Neural cell (in vitro differentiated cells): ENCODE measurements at regions not wholly inside any gene's neighbourhood (a gene's known extent, or its start where the extent isn't known, plus 50 kb on each side); places are given as distances from the start of the nearest gene placed in this dataset.

Experiments used
- H2AFZ ChIP-seq: fragments of 200-600, 300-800 bp; sonication (generic), shearing (Covaris generic); 2 replicates; pipeline ENCODE4 v1.6.0; 2014; ENCODE audit warnings: low read depth, mild to moderate bottlenecking, antibody characterized with exemption, low read length, moderate library complexity
- H3F3A ChIP-seq: fragments of 200-600 bp; shearing (Covaris generic); 2 replicates; pipeline ENCODE4 v1.6.1; 2016; ENCODE audit warnings: mild to moderate bottlenecking, moderate library complexity, mixed read lengths, antibody characterized with exemption, low read length; ENCODE audit not compliant: insufficient read depth, poor library complexity, severe bottlenecking
- H3K27ac ChIP-seq: fragments of 200-600, 300-800 bp; sonication (generic), shearing (Covaris generic); 2 replicates; pipeline ENCODE4 v1.5.1; 2014; ENCODE audit warnings: mild to moderate bottlenecking, low read length, moderate library complexity
- H3K27me3 ChIP-seq: fragments of 300-800, 200-600 bp; sonication (generic), shearing (Covaris generic); 2 replicates; pipeline ENCODE4 v1.6.0; 2014; ENCODE audit warnings: mild to moderate bottlenecking, low read depth, low read length, moderate library complexity; ENCODE audit not compliant: insufficient read depth
- H3K36me3 ChIP-seq: fragments of 300-800, 200-600 bp; sonication (generic), shearing (Covaris generic); 2 replicates; pipeline ENCODE4 v1.5.1; 2014; ENCODE audit warnings: mild to moderate bottlenecking, antibody characterized with exemption, low read length, moderate library complexity; ENCODE audit not compliant: insufficient read depth
- H3K4me2 ChIP-seq: fragments of 300-800, 200-600 bp; sonication (generic), shearing (Covaris generic); 2 replicates; pipeline ENCODE4 v1.6.0; 2014; ENCODE audit warnings: mild to moderate bottlenecking, low read length
- H3K4me3 ChIP-seq: fragments of 300-800, 200-600 bp; sonication (generic), shearing (Covaris generic); 2 replicates; pipeline ENCODE4 v1.5.1; 2014; ENCODE audit warnings: mild to moderate bottlenecking, low read length, moderate library complexity
- H3K79me2 ChIP-seq: fragments of 200-600 bp; shearing (Covaris generic); replicated peaks from 2 replicates; pipeline ENCODE4 v1.6.0; 2014; ENCODE audit warnings: mild to moderate bottlenecking, low read length, moderate library complexity; ENCODE audit not compliant: insufficient read depth
- H3K9ac ChIP-seq: fragments of 300-800, 200-600 bp; sonication (generic), shearing (Covaris generic); 2 replicates; pipeline ENCODE4 v1.6.1; 2016; ENCODE audit warnings: mild to moderate bottlenecking, low read length, mixed read lengths
- H3K9me2 ChIP-seq: fragments of 200-600 bp; shearing (Covaris generic); 2 replicates; pipeline ENCODE4 v1.6.1; 2016; ENCODE audit warnings: mild to moderate bottlenecking, low read length, mixed read lengths; ENCODE audit not compliant: insufficient read depth
- H3K9me3 ChIP-seq: fragments of 200-600, 300-800 bp; sonication (generic), shearing (Covaris generic); 2 replicates; pipeline ENCODE4 v1.6.1; 2016; ENCODE audit warnings: mild to moderate bottlenecking, mixed run types, low read length, moderate library complexity, mixed read lengths
- H4K20me1 ChIP-seq: fragments of 200-600 bp; shearing (Covaris generic); 2 replicates; pipeline ENCODE4 v1.6.1; 2016; ENCODE audit warnings: mild to moderate bottlenecking, mixed run types; ENCODE audit not compliant: insufficient read depth
- CTCF ChIP-seq: fragments of 450-650 bp; IDR thresholded peaks from 2 replicates; pipeline ENCODE4 v1.5.1; 2014; ENCODE audit warnings: antibody characterized with exemption, mild to moderate bottlenecking, moderate library complexity; ENCODE audit not compliant: poor library complexity, severe bottlenecking
- EP300 ChIP-seq: fragments of 450-650 bp; conservative IDR thresholded peaks from 2 replicates; pipeline ENCODE4 v1.6.1; 2014; ENCODE audit warnings: antibody characterized with exemption, mild to moderate bottlenecking, moderate library complexity; ENCODE audit not compliant: poor library complexity, severe bottlenecking
- EZH2 ChIP-seq: fragments of 200-600, 300-800 bp; shearing (Covaris generic), sonication (generic); IDR thresholded peaks from 2 replicates; pipeline ENCODE4 v1.6.1; 2014; ENCODE audit warnings: antibody characterized with exemption, low read length, borderline replicate concordance, mild to moderate bottlenecking; ENCODE audit not compliant: insufficient read depth, poor library complexity, severe bottlenecking
- MXI1 ChIP-seq: fragments of 450-650 bp; conservative IDR thresholded peaks from 2 replicates; pipeline ENCODE4 v1.6.1; 2014; ENCODE audit warnings: antibody characterized with exemption, mild to moderate bottlenecking; ENCODE audit not compliant: poor library complexity, severe bottlenecking
- POLR2AphosphoS5 ChIP-seq: IDR thresholded peaks from 2 replicates; pipeline ENCODE4 v1.6.1; 2012
- RAD21 ChIP-seq: fragments of 450-650 bp; conservative IDR thresholded peaks from 2 replicates; pipeline ENCODE4 v1.6.1; 2014; ENCODE audit warnings: antibody characterized with exemption, mild to moderate bottlenecking, moderate library complexity
- REST ChIP-seq: IDR thresholded peaks from 2 replicates; pipeline ENCODE4 v1.6.1; 2012; ENCODE audit warnings: borderline replicate concordance
- SMC3 ChIP-seq: fragments of 450-650 bp; conservative IDR thresholded peaks from 2 replicates; pipeline ENCODE4 v1.6.1; 2014; ENCODE audit warnings: antibody characterized with exemption, mild to moderate bottlenecking, moderate library complexity; ENCODE audit not compliant: poor library complexity
- TAF1 ChIP-seq: IDR thresholded peaks from 2 replicates; pipeline ENCODE4 v1.6.1; 2012; ENCODE audit warnings: low read depth

DNA sequence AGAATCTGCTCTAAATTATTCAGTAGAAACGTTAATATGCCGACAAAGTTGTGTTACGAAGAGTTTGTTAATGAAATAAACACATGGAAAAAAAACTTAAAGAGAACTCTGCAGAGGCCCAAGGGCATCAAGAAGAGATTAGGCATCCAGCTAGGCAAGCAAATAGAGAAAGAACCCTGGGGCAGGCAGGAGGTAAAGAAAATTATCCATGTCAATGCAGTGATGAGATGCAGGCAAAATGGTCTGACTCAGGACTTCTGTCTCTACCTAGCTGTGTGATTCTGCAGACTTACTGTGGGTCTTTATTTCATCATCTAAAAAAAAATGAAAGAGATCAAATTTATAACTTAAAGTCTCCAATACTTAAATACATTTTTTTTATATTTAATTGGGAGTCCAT lies 448.0 kb downstream of the HAO1 start:
- no peaks in the 10 kb centered on the region for H3K9me2 ChIP-seq
- no peaks in the 10 kb centered on the region for H3K79me2 ChIP-seq
- TF ChIP-seq RAD21 (no peak), EP300 (no peak), REST (no peak), MXI1 (no peak), POLR2AphosphoS5 (no peak), TAF1 (no peak), EZH2 (no peak), CTCF (no peak), SMC3 (no peak)

DNA sequence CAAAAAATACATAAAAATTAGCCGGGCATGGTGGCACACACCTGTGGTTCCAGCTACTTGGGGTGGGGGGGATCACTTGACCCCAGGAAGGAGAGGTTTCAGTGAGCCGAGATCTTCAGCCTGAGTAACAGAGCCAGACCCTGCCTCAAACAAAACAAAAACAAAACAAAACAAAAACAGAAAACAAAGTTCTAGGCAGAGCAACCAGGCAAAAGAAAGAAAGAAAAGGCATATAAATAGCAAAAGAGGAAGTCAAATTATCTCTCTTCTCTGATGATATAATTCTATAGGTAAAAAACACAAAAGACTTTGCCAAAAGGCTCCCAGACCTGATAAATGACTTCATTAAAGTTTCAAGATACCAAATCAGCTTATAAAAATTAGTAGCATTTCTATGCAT lies 446.9 kb downstream of the HAO1 start:
- H3K9ac ChIP-seq, result no peak overlapping the region
- no peak overlapping the region for H2AFZ ChIP-seq
- H3K4me2 ChIP-seq, result no peak overlapping the region
- H3K9me2 ChIP-seq, result no peaks in the 10 kb centered on the region
- no peak overlapping the region for H3K4me3 ChIP-seq
- no peaks in the 10 kb centered on the region for H3K9me3 ChIP-seq
- H3K36me3 ChIP-seq, result no peaks in the 10 kb centered on the region
- H3F3A ChIP-seq, result no peaks in the 10 kb centered on the region
- H4K20me1 ChIP-seq, result no peaks in the 10 kb centered on the region
- TF ChIP-seq MXI1, result no peak
- no peaks in the 10 kb centered on the region for H3K27me3 ChIP-seq
- no peak overlapping the region for H3K27ac ChIP-seq
- H3K79me2 ChIP-seq, result no peaks in the 10 kb centered on the region

More for the DNA sequence above, 448.0 kb downstream of the HAO1 start:
- H3K27me3 ChIP-seq, result no peaks in the 10 kb centered on the region
- H3K27ac ChIP-seq, result no peak overlapping the region
- H3K9me3 ChIP-seq, result no peaks in the 10 kb centered on the region
- no peaks in the 10 kb centered on the region for H3F3A ChIP-seq
- no peak overlapping the region for H3K4me2 ChIP-seq
- H3K9ac ChIP-seq, result no peak overlapping the region
- H3K36me3 ChIP-seq, result no peaks in the 10 kb centered on the region
- no peaks in the 10 kb centered on the region for H4K20me1 ChIP-seq
- H3K4me3 ChIP-seq, result no peak overlapping the region
- no peak overlapping the region for H2AFZ ChIP-seq

GRCh38 chr20:7496394-7496991 lies 443.8 kb downstream of the HAO1 start:
- Histone ChIP-seq H3F3A (no peaks in the 10 kb centered on the region), H3K36me3 (no peaks in the 10 kb centered on the region), H4K20me1 (no peaks in the 10 kb centered on the region), H3K27ac (no peak overlapping the region), H3K9me3 (no peaks in the 10 kb centered on the region), H3K4me3 (no peak overlapping the region), H3K27me3 (no peaks in the 10 kb centered on the region), H3K9me2 (no peaks in the 10 kb centered on the region), H3K4me2 (no peak overlapping the region), H3K79me2 (no peaks in the 10 kb centered on the region), H3K9ac (no peak overlapping the region), H2AFZ (no peak overlapping the region)
- no peak for TF ChIP-seq RAD21
- no peak for TF ChIP-seq SMC3
- TF ChIP-seq REST, result no peak
- TF ChIP-seq MXI1, result no peak
- TF ChIP-seq TAF1, result no peak
- no peak for TF ChIP-seq CTCF
- TF ChIP-seq EP300, result no peak
- no peak for TF ChIP-seq EZH2
- TF ChIP-seq POLR2AphosphoS5, result no peak
